Brain microvascular endothelial cell (primary cell): ENCODE measurements at regions not wholly inside any gene's neighbourhood (a gene's known extent, or its start where the extent isn't known, plus 50 kb on each side); places are given as distances from the start of the nearest gene placed in this dataset.

Experiments used
- DNase-seq: peaks from one replicate; pipeline ENCODE4 v3.0.0-alpha.2; 2020
- H3K27ac ChIP-seq: fragments of 250-450 bp; sonication (Bioruptor Pico); 2 replicates; pipeline ENCODE4 v1.5.1; 2020; ENCODE audit warnings: mild to moderate bottlenecking, moderate library complexity
- H3K27me3 ChIP-seq: fragments of 250-450 bp; sonication (Bioruptor Pico); replicated peaks from 2 replicates; pipeline ENCODE4 v1.5.1; 2020; ENCODE audit warnings: mild to moderate bottlenecking
- H3K36me3 ChIP-seq: fragments of 250-450 bp; sonication (Bioruptor Pico); replicated peaks from 2 replicates; pipeline ENCODE4 v1.5.1; 2020; ENCODE audit warnings: mild to moderate bottlenecking
- H3K4me3 ChIP-seq: 2 replicates; pipeline ENCODE4 v1.5.1; 2011; ENCODE audit warnings: low read depth, mild to moderate bottlenecking, control low read depth, low read length, moderate library complexity
- CTCF ChIP-seq: IDR thresholded peaks from 2 replicates; pipeline ENCODE4 v1.5.1; 2011; ENCODE audit warnings: low read depth, mild to moderate bottlenecking, moderate library complexity, low read length, control low read depth, inconsistent platforms; ENCODE audit errors: missing control alignments
- in situ Hi-C: cut with HindIII; loops from 2 replicates; pipeline ENCODE4 v1.10.0; 2017; ENCODE audit warnings: low sequenced_read_pairs, low pct_ligation_motif_present

DNA sequence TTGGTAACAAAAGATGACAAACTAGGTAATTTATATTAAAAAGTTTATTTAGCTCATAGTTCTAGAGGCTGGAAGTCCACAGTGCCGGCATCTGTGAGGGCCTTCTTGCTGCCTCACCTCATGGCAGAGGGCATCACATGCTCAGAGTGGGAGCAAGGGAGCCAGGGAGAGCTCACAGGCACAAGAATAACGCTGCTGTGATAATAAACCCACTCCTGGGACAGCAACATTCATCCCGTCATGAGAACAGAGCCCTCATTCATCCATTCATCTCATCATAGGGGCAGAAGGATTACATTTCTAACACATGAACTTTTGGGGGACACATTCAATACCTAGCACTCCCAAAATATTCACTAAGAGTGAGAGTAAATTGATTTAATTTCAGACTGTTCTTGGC, 170.6 kb upstream of the AKR1E2 start:
- Histone ChIP-seq H3K27me3 (no peaks in the 10 kb centered on the region), H3K4me3 (no peak overlapping the region), H3K36me3 (no peaks in the 10 kb centered on the region), H3K27ac (no peak overlapping the region)
- DNase-seq = no peak
- no peak for TF ChIP-seq CTCF
- in situ Hi-C loops = loop anchor here (10.0 kb wide), 1 partner anchor 109 kb away; no protein-coding TSS in a partner anchor

- DNase-seq = no peak
These were observed 171.5 kb upstream of the AKR1E2 start for GRCh38 chr10:4654496-4654895.

DNA sequence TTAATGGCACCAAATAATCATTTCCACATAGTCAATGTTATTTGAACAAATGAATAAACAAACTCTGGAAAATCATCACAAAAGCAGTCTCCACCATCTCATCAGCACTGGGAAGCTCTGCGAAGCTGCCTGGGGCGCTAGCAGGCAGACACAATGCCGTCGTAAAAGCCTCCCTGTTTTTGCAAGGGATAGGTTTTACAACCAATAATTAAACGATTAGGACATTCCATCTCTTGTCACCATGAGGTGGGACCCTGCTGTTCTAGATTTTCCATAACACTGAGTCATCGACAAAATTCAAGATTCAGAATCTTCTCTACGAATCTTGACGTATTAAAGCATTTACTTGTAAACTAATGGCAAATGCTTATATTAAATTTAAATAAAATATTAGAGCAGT, 172.8 kb upstream of the AKR1E2 start:
- Histone ChIP-seq H3K4me3 (no peak overlapping the region), H3K36me3 (no peaks in the 10 kb centered on the region), H3K27ac (no peak overlapping the region), H3K27me3 (no peaks in the 10 kb centered on the region)
- TF ChIP-seq CTCF = no peak
- DNase-seq = no peak
- in situ Hi-C loops = loop anchor here (10.0 kb wide), 1 partner anchor 112 kb away; no protein-coding TSS in a partner anchor

More at GRCh38 chr10:4654496-4654895, 171.5 kb upstream of the AKR1E2 start:
- H3K27ac ChIP-seq = no peak overlapping the region
- H3K27me3 ChIP-seq = no peaks in the 10 kb centered on the region
- TF ChIP-seq CTCF = no peak
- no peaks in the 10 kb centered on the region for H3K36me3 ChIP-seq
- in situ Hi-C loops = loop anchor here (10.0 kb wide), 1 partner anchor 110 kb away; no protein-coding TSS in a partner anchor
- no peak overlapping the region for H3K4me3 ChIP-seq

GRCh38 chr10:4652111-4653010, 173.6 kb upstream of the AKR1E2 start:
- in situ Hi-C loops = loop anchor here (10.0 kb wide), 1 partner anchor 112 kb away; no protein-coding TSS in a partner anchor
- no peaks in the 10 kb centered on the region for H3K36me3 ChIP-seq
- no peak overlapping the region for H3K4me3 ChIP-seq
- TF ChIP-seq CTCF = no peak
- H3K27ac ChIP-seq = no peak overlapping the region
- DNase-seq = no peak
- H3K27me3 ChIP-seq = no peaks in the 10 kb centered on the region

DNA sequence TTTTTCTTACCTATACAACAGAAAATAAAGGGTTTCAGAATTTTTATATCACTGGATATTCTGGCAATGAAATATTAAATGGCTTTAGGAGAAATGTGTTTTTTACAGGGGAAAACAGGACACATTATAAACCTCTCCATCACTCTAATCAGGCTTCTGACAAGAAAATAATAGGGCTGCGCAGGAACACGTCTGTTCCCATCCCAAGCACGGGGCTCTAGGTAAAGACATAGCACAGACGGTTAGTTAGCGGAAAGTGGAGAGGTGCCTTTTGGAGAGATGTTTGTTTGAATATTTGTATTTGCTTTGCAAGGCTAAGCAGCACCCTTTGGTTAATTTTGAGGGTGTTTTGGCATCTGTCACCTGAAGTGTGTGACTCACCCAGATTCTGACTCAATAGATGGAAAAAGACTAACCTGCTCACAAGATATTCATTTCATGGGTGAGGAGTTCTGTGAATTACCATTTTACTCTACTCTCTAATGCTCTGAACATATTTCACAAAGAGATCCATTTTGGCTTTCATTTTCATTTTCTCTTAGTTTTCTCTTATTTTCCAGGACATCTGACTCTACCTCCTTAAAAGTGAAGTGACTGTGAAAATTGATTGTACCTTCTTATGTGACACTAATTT, 174.5 kb upstream of the AKR1E2 start:
- Histone ChIP-seq H3K27ac (no peak overlapping the region), H3K27me3 (no peaks in the 10 kb centered on the region), H3K4me3 (no peak overlapping the region), H3K36me3 (no peaks in the 10 kb centered on the region)
- in situ Hi-C loops = loop anchor here (10.0 kb wide), 1 partner anchor 113 kb away; no protein-coding TSS in a partner anchor
- no peak for TF ChIP-seq CTCF
- no peak for DNase-seq
